ENCODE measurements at regions not wholly inside any gene's neighbourhood (a gene's known extent, or its start where the extent isn't known, plus 50 kb on each side); places are given as distances from the start of the nearest gene placed in this dataset.

DNA sequence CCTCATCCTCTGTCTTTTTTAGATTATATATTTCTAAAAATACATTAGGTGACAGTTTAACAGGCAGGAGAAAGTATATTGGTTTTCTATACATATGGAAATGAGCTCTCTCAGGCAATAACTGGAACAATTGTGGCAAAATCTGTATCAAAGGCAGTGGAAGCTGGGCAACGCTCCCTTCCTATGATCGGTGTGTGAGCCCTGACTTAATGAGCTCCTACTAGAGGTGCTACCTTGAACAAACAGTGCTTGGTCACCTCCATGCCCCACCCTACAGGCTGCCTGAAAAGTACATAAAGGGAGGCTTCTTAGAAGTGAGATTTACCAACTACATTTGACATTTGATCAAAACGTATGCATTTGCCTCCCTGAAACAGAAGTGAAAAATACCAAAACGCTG lies 185.3 kb downstream of the EFNB2 start:
- DNase-seq = no peak

DNA sequence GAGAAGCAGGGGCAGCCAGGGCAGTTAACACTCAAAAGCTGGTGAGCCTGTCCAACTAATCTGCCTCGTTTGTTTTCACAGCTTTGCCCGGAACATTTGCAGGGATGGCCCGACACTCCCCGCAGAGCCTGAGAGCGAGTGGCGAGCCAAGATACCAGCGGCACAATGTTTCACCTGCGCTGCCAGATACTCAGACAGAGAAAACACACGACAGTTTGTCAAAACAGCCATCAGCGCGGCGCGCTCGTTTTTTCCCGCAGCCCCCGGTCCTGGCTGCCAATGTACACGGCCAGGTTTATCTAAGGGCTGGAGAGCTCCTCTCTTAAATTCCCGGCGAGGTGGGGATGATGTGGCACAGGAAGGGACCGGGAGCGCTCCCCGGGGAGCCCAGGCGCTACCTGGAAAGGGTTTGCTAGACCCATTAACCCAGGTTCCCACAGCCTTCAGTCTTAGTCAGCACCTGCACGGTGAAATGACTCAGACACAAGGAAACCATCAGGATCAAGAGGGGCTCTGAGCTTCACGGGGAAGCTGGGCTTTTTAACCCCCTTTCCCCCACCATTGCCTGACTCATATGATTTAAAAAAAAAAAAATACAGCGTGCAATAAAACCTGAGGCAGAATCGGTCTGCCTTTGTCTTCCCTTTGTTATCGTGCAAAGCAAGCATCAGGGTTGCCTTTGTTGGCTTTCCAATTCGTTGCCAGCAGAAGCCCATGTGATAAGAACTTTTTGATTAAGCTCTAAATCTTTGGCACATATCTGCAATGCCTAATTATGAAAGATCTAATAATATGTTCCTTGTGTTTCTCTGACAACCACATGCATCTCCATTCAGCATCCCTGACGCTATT lies 186.2 kb downstream of the EFNB2 start:
- DNase-seq = peak in 13 of 51 donors; percentile 4 to 78 (median 16)

DNA sequence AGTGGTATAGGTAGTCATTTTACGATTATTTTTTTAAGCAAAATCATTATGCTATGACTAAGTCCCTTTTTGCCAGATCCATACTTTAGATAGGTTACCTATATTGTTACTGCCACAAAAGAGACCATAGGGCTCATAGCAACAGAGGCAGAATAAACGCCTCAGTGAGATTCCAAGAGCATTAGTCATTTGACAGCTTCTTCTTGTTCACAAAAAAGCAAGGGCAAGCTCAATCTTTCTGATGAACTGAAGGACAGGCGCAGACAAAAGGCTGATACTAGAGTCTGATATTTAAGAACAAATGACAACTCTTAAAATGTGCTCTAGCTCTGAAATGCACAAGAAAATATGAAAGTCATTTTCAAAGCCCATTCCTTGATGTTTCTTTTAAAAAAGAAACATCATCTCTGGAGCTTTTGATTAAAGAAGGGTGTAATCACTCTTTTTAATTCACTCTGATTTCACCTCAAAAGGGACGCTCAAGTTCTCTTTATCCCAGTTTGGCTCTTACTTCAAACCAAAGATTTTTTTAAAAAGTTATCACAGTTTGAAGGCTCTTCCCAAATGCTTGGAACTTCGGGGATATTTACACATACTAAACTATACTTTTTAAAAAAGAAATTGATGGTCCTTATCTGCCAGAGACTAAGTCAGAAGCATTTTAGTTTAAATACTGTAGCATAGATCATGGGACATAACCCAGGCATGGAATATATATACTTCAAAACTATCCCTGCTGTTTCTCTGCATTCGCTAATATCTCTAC lies 187.2 kb downstream of the EFNB2 start:
- DNase-seq = no peak

DNA sequence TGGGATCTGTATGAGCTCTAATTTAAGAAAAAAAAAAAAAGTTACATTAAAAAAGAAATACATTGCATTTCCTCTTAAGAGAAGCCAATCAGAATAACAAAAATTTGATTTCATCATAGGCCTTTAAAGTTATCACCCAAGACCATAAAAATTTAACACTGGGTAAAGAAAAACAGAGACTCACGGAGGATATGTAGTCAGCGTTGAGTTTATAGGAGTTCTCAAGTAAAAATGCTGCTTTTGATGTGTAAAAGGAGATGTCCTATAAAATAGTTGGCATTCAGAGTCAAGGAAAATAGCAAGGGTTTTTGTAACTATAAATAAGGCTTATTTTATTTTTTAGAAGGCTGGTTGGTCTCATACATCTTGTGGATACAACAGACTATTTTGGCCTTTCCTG lies 191.1 kb downstream of the EFNB2 start:
- DNase-seq = no peak

DNA sequence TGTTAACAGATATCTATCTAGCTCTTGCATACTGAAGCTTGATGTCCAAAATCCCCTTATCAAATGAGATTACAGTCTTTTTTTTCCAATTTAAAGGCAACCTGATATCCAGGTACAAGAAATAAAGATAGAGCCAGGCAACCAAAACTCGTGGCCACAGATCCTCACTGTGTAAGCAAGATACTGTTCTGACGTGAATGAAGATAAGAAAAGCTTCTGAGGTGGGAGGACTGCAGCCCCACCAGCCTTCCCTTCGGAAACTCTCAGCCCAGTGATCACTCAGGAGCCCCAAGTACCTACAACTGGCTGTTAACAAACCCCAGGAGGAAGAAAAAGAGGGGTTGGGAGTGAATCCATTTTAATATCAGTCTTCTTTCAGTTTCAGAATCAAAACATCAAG lies 191.6 kb downstream of the EFNB2 start:
- DNase-seq = no peak

DNA sequence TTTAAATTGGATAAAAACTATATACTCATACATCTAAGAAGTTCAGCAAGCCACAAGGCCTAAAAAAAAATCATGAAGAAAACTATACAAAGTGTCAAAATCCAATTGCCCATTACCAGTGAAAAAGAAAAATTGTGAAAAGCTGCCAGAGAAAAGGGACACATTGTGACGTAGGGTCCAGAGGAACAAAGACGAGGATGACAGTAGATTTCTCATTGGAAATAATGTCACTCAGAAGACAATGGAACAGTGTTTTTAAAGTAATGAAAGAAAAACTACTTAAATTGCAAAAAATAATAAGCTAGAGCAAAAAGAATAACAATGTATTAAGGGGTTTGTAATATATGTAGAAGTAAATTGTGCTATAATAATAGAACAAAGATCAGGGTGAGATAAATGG lies 195.2 kb downstream of the EFNB2 start:
- no peak for DNase-seq

DNA sequence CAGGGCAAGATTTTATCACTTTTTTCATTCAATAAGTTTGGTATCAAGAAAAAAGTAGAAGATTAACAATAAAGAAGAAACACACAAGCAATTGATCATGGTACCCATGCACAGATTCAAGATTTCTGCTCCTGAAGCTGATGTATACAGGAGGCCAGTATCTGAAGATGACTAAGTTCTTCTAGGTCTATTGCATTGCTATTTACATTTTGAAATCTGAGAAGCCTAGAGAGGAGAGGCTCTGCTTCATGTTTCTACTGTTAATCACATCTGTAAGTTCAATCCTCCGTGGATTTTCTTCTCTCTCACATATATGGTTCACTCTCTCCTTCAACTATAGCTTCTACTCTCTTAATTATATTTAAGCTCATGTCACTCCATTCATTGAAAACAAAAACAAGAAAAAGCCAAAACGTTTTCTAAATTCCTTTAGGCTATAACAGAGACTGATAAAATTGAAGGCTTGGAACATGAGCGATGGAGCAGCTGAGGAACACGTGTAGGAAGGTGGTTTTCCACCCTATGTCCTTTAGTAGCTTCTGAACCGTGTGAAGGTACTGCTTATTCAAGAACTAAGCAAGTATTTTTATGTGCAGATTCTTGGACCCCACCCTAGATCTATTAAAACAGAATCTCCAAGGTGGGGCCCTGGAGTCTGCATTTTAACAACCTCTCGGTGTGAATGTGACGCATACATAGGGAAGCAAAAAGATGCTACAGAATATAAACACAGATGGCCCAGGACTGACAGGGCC lies 198.2 kb downstream of the EFNB2 start:
- DNase-seq = no peak

DNA sequence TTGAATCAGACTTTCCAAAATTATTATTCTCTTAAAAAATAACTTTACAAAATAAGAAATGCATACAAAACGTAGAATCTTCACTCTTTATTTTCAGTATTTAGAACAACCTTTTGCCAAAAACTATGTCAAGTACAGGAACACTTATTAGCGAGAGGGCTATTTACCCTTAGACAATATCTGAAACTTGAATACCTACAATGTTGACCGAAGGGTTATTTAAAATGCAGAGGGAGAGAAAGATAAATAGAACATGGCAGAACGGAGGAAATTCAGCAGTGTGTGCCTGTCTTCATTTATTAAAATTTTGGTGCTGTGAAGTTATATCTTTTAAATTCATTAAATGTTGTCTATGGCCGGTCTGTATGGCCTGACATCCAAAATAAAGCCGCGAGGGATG lies 198.8 kb downstream of the EFNB2 start:
- DNase-seq = no peak

DNA sequence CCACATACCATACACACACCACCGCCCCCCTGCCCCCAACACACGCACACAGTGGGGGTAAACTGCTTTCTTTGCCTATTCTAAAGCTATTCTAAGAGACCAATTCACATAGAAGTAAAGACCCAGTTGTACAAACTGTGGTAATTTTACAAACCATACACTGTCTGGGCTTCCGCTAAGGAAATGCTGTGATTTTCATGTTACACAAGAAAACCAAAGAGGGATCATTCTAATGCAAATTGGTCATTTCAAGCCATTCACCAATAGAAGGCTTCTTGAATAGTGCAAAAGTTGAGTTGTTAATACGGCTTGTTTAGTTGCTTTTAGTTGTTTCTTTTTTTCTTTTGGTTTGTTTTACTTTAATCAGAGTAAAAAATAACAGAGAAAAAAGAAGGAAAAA lies 202.8 kb downstream of the EFNB2 start:
- no peak for DNase-seq

DNA sequence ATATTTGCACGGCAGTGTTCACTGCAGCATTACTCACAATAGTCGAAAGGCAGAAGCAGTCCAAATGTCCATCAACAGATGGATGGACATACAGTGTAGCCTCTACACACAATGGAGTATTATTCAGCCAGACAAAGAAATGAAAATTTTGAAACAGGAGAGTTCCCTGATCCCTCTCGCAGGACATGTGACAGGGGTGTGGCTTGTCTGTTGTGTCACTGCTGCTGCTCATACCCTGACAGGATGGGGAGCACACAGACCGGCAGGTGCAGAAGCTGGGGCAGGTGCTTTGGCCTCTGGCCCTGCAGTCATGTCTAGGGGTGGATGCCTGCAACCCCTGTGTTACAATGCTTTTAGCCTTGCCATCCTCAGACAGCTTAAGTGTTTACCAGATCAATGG lies 204.3 kb downstream of the EFNB2 start:
- DNase-seq = peak in 4 of 51 donors; percentile 11 to 32 (median 20)

DNA sequence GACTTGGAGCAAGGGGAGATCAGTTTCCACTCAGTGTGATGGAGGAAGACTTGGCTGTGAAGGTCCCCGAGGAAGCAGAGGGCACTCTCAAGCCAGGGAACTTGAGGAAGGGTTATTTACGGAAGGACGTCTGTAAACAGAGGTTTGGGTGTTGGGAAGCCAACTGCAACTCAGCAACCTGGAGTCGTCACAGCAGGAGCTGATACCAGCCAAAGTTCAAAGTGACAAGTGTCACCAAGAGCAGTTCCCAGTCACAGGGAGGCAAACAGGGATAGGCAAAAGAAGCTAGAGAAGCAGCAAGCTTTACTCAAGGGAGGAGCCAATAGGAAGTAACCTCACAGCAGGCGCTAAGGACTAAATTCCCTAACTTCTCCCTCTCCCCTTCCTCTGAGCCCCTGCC lies 205.5 kb downstream of the EFNB2 start:
- DNase-seq = no peak

DNA sequence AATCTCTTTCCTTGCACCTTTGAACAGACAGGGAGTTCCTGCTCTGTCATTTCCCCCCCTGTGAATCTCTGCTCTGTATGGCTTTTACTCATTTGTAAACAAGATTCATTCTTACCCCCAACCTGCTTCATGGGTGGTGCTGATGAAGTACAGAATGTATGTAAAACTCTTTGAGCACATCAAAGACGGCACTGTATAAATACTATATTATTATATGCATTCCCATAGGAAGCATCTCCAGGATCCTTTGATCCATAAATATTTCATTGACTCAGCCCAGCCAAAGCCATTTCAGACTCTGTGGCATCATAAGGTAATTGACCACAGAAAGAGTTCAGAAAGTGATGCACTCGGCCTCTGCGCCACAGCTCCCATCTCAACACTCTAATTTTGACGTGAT lies 208.7 kb downstream of the EFNB2 start:
- DNase-seq = no peak

DNA sequence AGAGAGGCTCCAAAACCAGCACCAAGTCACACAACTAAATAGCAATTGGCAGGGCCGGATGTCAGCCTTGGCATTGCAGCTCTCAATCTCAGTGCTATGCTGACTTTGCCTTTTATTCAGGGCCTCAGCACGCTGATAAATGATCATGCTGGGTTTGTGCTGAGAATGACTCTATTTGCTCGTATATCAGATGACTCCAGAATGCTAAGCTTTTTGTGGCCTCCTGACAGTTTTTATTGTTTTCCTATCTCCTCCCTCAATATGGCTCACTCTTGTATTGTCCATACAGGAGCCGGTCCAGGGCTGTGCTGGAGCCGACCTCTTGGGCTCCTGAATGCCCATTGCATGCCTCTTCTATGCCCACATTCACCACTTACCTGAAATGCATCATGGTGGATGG lies 211.0 kb downstream of the EFNB2 start:
- DNase-seq = no peak

DNA sequence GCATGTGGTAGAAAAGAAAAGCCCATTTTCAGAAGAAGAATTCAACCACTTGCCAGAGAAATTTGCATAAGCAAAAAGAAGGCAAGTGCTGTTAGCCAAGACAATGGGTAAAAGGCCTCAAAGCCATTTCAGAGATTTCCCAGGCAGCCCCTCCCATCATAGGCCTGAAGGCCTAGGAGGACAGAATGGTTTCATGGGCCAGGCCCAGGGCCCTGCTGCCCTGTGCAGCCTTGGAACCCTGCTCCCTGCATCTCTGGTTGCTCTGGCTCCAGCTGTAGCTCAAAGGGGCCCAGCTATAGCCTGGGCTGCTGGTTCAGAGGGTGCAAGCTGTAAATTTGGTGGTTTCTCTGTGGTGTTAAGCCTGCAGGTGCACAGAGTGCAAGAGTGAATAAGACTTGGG lies 212.8 kb downstream of the EFNB2 start:
- no peak for DNase-seq

DNA sequence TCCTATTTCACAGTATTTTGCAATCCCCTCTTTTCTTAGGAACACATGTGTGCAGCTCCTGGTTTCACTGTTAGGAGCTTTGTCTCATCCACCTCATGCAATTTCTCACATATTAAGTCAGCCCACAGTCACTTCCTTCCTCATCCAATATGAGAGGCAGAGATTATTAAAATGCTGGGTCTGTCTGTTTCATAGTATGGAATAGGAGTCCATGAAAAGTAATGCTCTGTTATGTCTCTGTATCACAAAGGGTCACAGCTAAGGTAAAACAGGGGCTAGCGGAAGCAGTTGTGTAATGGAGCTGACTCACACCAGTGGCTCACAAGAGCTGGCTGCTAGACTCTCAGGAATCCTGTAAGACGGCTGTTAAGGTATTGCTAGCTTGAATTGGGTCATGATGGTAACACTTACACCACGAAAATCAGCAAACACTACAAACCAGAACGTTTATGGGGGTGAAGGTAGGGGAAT lies 216.5 kb downstream of the EFNB2 start:
- DNase-seq = no peak

DNA sequence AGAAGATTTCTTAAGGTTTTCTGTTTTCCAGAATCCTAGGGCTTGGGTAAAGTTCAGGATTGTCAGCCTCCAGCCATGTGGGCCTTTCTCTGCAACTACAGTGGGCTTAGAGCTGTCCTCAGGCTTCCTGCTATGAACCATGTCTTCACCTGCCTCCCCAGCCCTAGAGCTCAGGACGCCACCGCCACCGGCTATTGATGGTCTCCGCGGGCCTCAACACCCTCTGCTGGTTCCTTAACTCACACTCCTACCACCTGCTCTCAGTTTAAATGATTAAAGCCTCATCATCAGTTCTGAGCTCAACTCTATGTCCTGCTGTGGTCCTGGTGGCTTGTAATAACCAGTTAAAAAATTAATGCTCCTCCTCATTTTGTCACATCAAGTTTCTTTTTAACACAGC lies 221.0 kb downstream of the EFNB2 start:
- DNase-seq = no peak

DNA sequence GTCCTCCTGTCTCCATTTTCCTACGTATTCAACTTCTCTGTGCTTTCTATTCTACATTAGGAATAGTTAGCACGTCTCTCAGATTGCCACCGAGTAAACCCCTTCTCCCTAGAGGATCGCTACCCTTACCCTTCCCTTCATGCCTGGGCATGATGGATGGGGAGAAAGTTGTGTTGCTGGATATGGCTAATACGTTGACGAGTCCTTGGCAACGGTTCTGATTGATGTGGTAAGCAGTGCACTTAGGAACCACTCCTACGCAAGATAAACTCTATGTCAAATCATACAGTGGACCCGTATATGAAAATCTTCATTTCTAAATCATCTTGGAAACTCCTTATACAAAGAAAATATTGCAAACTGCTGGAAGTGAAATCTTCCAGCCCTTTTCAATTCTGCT lies 224.5 kb downstream of the EFNB2 start:
- no peak for DNase-seq

DNA sequence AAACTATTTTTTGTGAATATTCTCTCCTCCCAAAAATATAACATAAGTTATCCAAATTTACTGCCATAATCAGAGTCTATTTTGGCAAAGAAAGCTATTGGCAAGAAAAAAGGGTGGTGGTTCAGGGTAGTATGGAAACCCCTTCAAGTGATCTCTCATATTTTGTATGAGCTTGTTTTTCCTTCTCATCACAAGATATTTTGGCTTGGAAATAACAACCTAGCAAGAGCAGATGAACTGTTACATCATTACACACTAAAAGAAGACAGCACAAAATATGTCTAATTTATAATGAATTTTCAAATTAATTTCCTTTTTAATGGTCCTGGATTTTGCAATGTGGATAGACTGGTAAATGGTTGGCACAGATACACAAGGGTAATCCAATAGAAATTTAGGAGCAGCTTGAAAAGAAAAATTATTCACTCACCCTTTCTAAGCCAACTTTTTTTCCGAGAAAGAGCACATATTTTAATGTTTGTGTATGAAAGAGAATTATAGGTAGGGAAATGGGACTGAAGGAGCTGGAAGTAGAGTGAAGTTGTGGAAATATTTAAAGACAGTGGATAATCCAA lies 225.1 kb downstream of the EFNB2 start:
- no peak for DNase-seq

DNA sequence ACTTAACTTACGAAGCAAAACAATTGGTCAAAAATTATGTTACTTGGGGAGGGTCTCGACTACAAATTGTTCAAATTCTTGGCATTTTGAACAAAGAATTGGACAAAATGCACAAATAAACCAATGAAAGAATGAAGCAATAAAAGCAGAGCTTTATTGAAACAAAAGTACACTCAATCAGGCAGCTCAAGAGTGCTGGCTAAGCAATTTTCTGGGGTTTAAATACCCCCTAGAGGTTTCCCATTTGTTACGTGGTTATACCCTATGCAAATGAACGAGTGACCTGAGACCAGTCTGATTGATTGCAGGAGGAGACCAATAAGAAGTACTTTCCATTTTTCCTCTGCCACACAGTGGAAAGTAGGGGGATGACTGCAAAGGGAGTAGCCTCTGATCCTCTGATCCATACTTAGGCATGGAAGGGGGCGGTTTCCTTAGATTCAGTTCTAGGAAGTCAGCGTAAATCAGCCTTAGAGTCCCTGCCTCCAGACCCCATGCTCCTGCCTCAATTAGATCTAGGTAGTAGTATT lies 228.6 kb downstream of the EFNB2 start:
- DNase-seq = no peak

DNA sequence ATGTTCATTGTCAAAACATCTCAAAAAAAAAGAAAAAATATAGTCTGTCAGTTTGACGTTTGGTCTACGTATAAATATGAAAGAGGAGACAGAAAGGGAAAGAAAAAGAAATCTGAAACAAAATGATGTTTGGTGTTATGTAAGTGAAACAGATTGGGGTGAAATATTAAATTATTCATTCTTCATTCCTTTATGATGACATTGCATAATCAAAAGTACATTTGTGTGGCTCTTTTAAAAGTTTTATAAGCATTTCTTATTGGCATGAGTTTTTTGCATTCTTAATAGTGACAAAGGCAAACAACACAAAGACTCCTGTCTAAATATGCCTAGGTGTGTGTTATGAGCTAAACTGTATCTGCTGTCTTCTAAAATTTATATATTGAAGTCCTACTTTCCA lies 232.6 kb downstream of the EFNB2 start:
- no peak for DNase-seq

DNA sequence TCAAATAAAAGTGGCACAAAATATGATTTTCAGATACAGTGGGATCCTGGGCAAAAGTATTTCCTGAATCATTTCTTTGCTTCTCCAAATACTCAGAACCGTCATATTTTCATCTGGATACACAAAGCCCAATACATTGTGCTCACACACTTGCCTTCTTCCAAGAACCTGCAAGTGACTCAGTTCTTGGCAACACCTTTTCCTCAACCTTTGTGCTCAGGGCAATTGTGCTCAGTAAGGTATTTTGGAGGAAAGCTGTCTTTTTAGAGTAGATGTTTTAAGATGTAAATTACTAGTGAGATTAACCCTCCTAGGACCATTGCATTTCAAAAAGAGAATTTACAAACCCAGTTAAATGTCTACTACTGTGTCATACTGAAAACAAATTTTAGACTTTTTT lies 233.5 kb downstream of the EFNB2 start:
- DNase-seq = no peak

DNA sequence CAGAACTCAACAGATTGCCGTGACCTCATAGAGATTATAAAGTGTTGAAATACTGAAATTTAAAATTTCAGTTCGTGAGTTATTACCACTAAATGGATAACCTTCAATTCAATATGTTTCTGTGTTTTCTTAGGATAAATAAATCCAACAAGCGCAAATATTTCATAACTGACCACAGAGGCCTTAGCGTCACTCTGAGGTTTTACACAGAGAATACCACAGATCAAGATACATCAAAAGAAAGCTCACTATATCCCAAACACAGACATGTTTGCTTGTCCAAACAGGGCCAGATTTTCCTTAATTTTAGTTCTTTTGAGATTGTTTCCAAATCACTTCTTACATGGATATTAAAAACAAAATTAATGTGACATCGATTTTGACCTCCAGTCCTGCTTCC lies 235.8 kb downstream of the EFNB2 start:
- no peak for DNase-seq

All from hypothalamus (tissue), 51 donors.